Breast epithelium (tissue), 4 donors: ENCODE measurements at regions not wholly inside any gene's neighbourhood (a gene's known extent, or its start where the extent isn't known, plus 50 kb on each side); places are given as distances from the start of the nearest gene placed in this dataset.

Experiments
- DNase-seq, 2 donors: peaks; one replicate each; pipeline ENCODE4 v3.0.0-alpha.2; 2019; ENCODE audit warnings: low spot score in 2 of 2
- H3K27ac ChIP-seq, 2 donors: fragments of 200-600 bp; sonication (generic) in 1 of 2; one replicate each; pipeline ENCODE4 v1.5.1; 2016 to 2019; ENCODE audit warnings: mild to moderate bottlenecking in 1 of 2
- H3K27me3 ChIP-seq, 2 donors: fragments of 200-600 bp; sonication (generic) in 1 of 2; one replicate each; pipeline versions ENCODE4 v1.5.1 to v1.6.0; 2017 to 2019; ENCODE audit warnings: control low read depth in 1 of 2, mild to moderate bottlenecking in 1 of 2
- H3K36me3 ChIP-seq: fragments of 200-600 bp; one replicate; pipeline ENCODE4 v1.5.1; 2019
- H3K4me1 ChIP-seq, 2 donors: fragments of 200-600 bp; sonication (generic); one replicate each; pipeline ENCODE4 v1.5.1; 2016 to 2019; ENCODE audit warnings: control low read depth in 1 of 2
- H3K4me3 ChIP-seq, 3 donors: fragments of 200-600 bp; sonication (generic); 1 replicate in 2 of 3; 2 replicates in 1 of 3; pipeline ENCODE4 v1.5.1; 2016 to 2019; ENCODE audit warnings: mild to moderate bottlenecking in 3 of 3, moderate library complexity in 2 of 3
- H3K9me3 ChIP-seq, 2 donors: fragments of 200-600 bp; sonication (generic) in 1 of 2; one replicate each; pipeline ENCODE4 v1.5.1; 2016 to 2019; ENCODE audit warnings: control low read depth in 1 of 2
- POLR2A ChIP-seq: fragments of 450-650 bp; IDR thresholded peaks from one replicate; pipeline ENCODE4 v1.6.1; 2016; ENCODE audit warnings: antibody characterized with exemption, mild to moderate bottlenecking, moderate library complexity
- POLR2AphosphoS5 ChIP-seq, 3 donors: sonication (generic); formaldehyde crosslinking; IDR thresholded peaks; one replicate each; pipeline ENCODE4 v1.6.1; 2017; ENCODE audit warnings: antibody characterized with exemption in 3 of 3
- intact Hi-C: fragments of 100-400 bp; cut with DNase I; formaldehyde crosslinking; loops from one replicate; pipeline ENCODE4 v1.15.1; 2023; ENCODE audit warnings: low total_unique reads
- TF ChIP-seq, protein P1 (sequence below), 3 donors: fragments of 450-650 bp; IDR thresholded peaks; one replicate each; pipeline ENCODE4 v1.5.1; 2016 to 2017; ENCODE audit warnings: antibody characterized with exemption in 3 of 3, mild to moderate bottlenecking in 3 of 3, moderate library complexity in 3 of 3

DNA sequence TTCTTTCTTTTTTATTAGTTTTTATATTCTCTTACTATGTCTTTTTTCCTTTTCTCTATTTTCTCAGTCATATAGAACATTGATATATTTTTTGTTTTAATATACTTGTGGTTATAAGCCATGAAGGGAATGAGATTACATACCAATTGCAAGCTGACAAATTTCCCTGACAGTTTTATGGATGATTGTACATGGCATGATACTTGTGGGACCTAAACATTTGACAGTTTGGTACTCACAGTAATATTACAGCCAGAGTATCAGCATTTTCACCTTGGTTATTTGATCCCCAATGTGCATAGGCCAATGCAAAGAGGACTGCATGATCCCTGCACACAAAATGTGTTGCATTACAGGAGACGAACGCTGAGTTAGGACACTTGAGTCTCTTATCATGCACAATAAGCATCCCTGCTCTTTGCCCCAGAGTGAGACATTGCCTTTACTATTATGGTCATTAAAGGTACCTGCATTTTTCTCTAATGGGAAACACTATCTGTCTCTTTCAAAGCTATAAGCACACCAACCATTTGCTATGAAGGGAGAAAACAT lies 713.4 kb upstream of the PCDH20 start:
- intact Hi-C loops = no loop called here
- Histone ChIP-seq H3K4me1 (no peaks in the 10 kb centered on the region), H3K9me3 (no peaks in the 10 kb centered on the region), H3K27me3 (no peaks in the 10 kb centered on the region), H3K4me3 (no peak overlapping the region), H3K36me3 (no peaks in the 10 kb centered on the region), H3K27ac (no peak overlapping the region)
- DNase-seq = no peak
- TF ChIP-seq, protein P1, sequence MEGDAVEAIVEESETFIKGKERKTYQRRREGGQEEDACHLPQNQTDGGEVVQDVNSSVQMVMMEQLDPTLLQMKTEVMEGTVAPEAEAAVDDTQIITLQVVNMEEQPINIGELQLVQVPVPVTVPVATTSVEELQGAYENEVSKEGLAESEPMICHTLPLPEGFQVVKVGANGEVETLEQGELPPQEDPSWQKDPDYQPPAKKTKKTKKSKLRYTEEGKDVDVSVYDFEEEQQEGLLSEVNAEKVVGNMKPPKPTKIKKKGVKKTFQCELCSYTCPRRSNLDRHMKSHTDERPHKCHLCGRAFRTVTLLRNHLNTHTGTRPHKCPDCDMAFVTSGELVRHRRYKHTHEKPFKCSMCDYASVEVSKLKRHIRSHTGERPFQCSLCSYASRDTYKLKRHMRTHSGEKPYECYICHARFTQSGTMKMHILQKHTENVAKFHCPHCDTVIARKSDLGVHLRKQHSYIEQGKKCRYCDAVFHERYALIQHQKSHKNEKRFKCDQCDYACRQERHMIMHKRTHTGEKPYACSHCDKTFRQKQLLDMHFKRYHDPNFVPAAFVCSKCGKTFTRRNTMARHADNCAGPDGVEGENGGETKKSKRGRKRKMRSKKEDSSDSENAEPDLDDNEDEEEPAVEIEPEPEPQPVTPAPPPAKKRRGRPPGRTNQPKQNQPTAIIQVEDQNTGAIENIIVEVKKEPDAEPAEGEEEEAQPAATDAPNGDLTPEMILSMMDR (IDR thresholded peaks at IDR 0.05) = no peak
- no peak for TF ChIP-seq POLR2A

DNA sequence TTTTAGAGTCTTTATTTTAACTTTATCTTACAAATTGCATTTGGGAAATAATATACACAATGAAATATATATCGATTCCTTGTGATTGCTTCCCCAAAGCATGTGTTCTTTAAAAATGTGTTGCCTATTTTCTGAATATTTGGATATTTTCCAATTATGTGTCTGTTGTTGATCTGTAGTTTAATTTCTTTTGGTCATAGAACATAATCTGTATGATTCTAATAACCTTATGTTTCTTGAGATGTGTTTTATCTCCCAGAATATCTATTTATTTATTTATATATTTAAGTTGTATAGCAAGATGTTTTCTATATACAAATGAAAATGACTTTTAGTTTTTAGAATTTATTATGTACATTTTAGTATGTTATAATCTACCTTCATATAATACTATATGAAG lies 710.8 kb upstream of the PCDH20 start:
- Histone ChIP-seq H3K27ac (no peak overlapping the region), H3K9me3 (no peaks in the 10 kb centered on the region), H3K4me1 (no peaks in the 10 kb centered on the region), H3K4me3 (no peak overlapping the region), H3K27me3 (no peaks in the 10 kb centered on the region), H3K36me3 (no peaks in the 10 kb centered on the region)
- TF ChIP-seq POLR2AphosphoS5 (IDR thresholded peaks at IDR 0.05) (no peak), POLR2A (no peak)
- TF ChIP-seq, protein P1 (IDR thresholded peaks at IDR 0.05) = no peak
- no peak for DNase-seq
- intact Hi-C loops = no loop called here

DNA sequence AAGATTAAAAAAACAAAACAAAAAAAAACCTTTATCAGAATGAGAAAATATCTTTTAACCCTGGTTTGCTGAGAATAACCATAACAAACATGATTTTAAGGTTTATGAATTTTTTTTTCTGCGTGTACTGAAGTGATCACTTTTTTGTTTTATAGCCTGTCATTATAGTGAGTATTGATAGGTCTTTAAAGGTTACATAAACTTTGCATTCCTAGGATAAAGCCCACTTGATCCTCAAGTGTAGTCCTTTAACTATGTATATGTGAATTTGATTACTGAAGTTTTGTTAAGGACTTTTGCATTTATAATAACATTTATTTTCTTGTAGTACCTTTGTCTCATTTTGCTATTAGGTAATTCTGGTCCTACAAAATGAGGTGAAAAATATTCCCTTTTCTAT lies 709.8 kb upstream of the PCDH20 start:
- intact Hi-C loops = no loop called here
- Histone ChIP-seq H3K27me3 (no peaks in the 10 kb centered on the region), H3K36me3 (no peaks in the 10 kb centered on the region), H3K9me3 (no peaks in the 10 kb centered on the region), H3K27ac (no peak overlapping the region), H3K4me1 (no peaks in the 10 kb centered on the region), H3K4me3 (no peak overlapping the region)
- TF ChIP-seq POLR2AphosphoS5 (IDR thresholded peaks at IDR 0.05) = no peak
- TF ChIP-seq, protein P1 (IDR thresholded peaks at IDR 0.05) = no peak
- TF ChIP-seq POLR2A = no peak
- no peak for DNase-seq

DNA sequence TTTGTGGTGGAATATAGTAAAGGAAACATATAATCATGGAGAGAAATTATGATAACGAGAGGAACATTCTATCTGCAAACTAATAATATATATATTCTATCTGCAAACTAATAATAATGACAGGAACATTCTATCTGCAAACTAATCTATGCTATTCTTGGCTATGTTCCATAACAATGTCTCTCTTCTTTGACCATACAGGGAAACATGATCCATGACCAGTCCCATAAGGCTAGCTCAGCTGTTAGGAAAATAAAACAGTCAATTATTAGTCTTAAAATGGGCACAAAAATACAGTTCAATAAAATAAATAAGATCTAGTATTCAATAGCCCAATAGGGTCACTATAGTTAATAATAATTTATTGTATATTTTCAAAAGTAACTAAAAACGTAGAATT lies 707.8 kb upstream of the PCDH20 start:
- DNase-seq = no peak
- H3K36me3 ChIP-seq = no peaks in the 10 kb centered on the region
- H3K4me1 ChIP-seq = no peaks in the 10 kb centered on the region
- no peak overlapping the region for H3K4me3 ChIP-seq
- no peak for TF ChIP-seq POLR2AphosphoS5 (IDR thresholded peaks at IDR 0.05)
- no peak for TF ChIP-seq POLR2A
- TF ChIP-seq, protein P1 (IDR thresholded peaks at IDR 0.05) = no peak
- no peaks in the 10 kb centered on the region for H3K27me3 ChIP-seq
- no peaks in the 10 kb centered on the region for H3K9me3 ChIP-seq
- intact Hi-C loops = no loop called here
- H3K27ac ChIP-seq = no peak overlapping the region

DNA sequence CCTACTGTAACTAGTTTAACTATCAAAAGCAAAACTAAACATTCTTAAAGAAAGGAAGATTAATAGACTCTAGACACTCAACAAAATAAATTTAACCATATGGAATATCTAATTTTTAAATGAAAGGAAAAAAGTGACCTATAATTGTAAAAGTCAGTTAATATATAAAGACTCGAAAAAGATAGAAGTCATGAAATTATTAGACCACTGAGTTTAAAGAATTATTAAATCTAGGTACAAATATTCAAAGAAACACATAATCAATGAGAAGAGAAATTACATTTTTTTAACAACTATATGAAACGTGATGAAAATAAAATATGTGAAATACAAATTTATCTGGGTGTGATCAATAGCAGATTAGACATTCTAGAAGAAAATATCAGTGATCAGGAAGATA lies 706.8 kb upstream of the PCDH20 start:
- no peak overlapping the region for H3K4me3 ChIP-seq
- DNase-seq = no peak
- no peaks in the 10 kb centered on the region for H3K4me1 ChIP-seq
- H3K27me3 ChIP-seq = no peaks in the 10 kb centered on the region
- H3K36me3 ChIP-seq = no peaks in the 10 kb centered on the region
- H3K9me3 ChIP-seq = no peaks in the 10 kb centered on the region
- no peak overlapping the region for H3K27ac ChIP-seq
- intact Hi-C loops = no loop called here
- TF ChIP-seq, protein P1 (IDR thresholded peaks at IDR 0.05) = no peak
- TF ChIP-seq POLR2A (no peak), POLR2AphosphoS5 (IDR thresholded peaks at IDR 0.05) (no peak)
